Astrocyte of the cerebellum (primary cell): ENCODE measurements at regions not wholly inside any gene's neighbourhood (a gene's known extent, or its start where the extent isn't known, plus 50 kb on each side); places are given as distances from the start of the nearest gene placed in this dataset.
A peak's percentile ranks its signal among the peaks of the same experiment; 100 is the strongest.

Experiments
- DNase-seq: peaks from one replicate; pipeline ENCODE4 v3.0.0-alpha.2; 2011; ENCODE audit warnings: low read depth
- H3K4me3 ChIP-seq: 2 replicates; pipeline ENCODE4 v1.5.1; 2011; ENCODE audit warnings: mild to moderate bottlenecking, low read depth, low read length, moderate library complexity
- in situ Hi-C: cut with HindIII; loops from 2 replicates; pipeline ENCODE4 v1.10.0; 2017; ENCODE audit warnings: low sequenced_read_pairs
- TF ChIP-seq, protein P1 (sequence below): IDR thresholded peaks from 2 replicates; pipeline ENCODE4 v1.5.1; 2012; ENCODE audit warnings: low read length, low read depth, moderate library complexity, mild to moderate bottlenecking; ENCODE audit errors: missing control alignments

- no peak for DNase-seq
- in situ Hi-C loops: no loop called here
- TF ChIP-seq, protein P1, sequence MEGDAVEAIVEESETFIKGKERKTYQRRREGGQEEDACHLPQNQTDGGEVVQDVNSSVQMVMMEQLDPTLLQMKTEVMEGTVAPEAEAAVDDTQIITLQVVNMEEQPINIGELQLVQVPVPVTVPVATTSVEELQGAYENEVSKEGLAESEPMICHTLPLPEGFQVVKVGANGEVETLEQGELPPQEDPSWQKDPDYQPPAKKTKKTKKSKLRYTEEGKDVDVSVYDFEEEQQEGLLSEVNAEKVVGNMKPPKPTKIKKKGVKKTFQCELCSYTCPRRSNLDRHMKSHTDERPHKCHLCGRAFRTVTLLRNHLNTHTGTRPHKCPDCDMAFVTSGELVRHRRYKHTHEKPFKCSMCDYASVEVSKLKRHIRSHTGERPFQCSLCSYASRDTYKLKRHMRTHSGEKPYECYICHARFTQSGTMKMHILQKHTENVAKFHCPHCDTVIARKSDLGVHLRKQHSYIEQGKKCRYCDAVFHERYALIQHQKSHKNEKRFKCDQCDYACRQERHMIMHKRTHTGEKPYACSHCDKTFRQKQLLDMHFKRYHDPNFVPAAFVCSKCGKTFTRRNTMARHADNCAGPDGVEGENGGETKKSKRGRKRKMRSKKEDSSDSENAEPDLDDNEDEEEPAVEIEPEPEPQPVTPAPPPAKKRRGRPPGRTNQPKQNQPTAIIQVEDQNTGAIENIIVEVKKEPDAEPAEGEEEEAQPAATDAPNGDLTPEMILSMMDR: no peak
These were observed 930.7 kb downstream of the MCTP2 start for GRCh38 chr15:95162069-95162468.

DNA sequence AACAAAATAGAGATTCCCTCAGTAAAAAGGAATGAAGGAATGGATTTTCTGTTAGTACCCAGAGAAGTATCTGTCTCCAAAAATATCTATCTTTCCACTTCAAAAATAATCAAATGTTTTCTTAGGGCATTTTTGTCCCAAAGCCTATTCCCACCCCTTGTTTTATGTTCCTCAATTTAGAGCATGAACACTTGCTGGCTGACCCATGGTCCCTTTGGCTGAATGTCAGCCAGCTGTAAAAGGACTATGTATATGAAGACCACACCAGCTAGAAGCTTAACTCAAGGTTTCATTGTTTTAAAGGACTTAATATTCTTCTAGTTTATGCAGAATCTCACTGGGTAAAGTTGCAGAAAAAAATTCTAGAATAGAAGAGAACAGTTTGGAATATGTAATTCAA is 931.2 kb downstream of the MCTP2 start:
- in situ Hi-C loops: no loop called here
- no peak for DNase-seq
- H3K4me3 ChIP-seq: no peak overlapping the region
- TF ChIP-seq, protein P1: no peak

More at GRCh38 chr15:95162069-95162468, 930.7 kb downstream of the MCTP2 start:
- no peak overlapping the region for H3K4me3 ChIP-seq

GRCh38 chr15:95162967-95163531 is 931.7 kb downstream of the MCTP2 start:
- no peak overlapping the region for H3K4me3 ChIP-seq
- in situ Hi-C loops: no loop called here
- TF ChIP-seq, protein P1: no peak
- peak; percentile 39 for DNase-seq

GRCh38 chr15:95168152-95168551 is 936.8 kb downstream of the MCTP2 start:
- TF ChIP-seq, protein P1: no peak
- DNase-seq: no peak
- H3K4me3 ChIP-seq: no peak overlapping the region
- in situ Hi-C loops: no loop called here

- no peak overlapping the region for H3K4me3 ChIP-seq
- in situ Hi-C loops: no loop called here
- DNase-seq: no peak
- TF ChIP-seq, protein P1: no peak
These were observed 937.6 kb downstream of the MCTP2 start for GRCh38 chr15:95168951-95169431.

DNA sequence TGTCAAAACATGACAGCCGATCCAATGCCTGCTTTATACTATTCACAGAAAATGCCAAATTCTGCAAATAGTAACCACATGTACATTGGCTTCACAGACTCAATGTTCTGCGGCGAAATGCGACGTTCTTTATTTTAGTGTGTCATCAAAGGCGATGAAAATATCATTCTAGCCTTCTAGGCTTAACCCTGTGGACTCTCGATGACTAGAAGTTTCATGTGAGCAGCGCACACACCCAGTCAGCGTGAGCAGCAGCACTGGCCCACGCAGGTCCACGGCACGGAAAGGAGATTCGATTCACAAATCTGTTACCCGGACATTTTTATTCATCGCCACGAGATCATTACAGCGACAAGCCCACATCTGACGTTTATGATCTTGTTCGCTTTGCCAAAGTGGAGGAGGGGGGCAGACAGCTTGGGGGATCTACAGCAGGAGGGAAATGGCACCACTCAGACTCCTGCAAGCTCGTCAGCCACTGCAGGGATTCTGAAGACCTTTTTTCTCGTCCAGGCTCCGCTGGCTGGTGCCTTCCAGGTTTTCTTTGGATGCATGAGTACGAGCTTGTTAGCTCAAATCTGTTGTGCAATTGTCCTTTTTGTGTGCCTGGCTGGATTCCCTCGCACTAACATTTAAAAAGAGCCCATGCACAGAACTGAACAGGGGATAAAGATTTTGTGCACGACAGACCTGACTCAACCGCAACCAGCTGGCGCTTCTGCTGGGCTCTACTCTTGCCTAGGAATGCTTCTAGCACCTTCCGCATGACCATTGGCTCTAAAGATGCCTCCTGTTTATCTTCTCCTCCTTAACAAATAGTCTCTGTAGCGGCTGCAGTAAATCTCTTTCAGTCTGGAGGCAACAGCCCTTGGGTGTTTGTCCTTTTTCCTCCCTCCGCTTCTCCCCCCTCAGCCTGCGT is 938.4 kb downstream of the MCTP2 start:
- no peak overlapping the region for H3K4me3 ChIP-seq
- in situ Hi-C loops: no loop called here
- TF ChIP-seq, protein P1: no peak
- DNase-seq: no peak
